Esophagus (tissue), 2 donors: ENCODE measurements at regions not wholly inside any gene's neighbourhood (a gene's known extent, or its start where the extent isn't known, plus 50 kb on each side); places are given as distances from the start of the nearest gene placed in this dataset.

Source experiments
- H3K27ac ChIP-seq, 2 donors: one replicate each; pipeline ENCODE4 v1.5.1; 2013; ENCODE audit warnings: low read depth in 2 of 2, mild to moderate bottlenecking in 2 of 2, inconsistent platforms in 1 of 2, low read length in 1 of 2, moderate library complexity in 1 of 2
- H3K27me3 ChIP-seq, 2 donors: one replicate each; pipeline ENCODE4 v1.6.1; 2013; ENCODE audit warnings: low read length in 2 of 2, control low read depth in 1 of 2, mild to moderate bottlenecking in 1 of 2; ENCODE audit not compliant: insufficient read depth in 2 of 2, control insufficient read depth in 1 of 2
- H3K36me3 ChIP-seq, 2 donors: one replicate each; pipeline ENCODE4 v1.6.1; 2013; ENCODE audit warnings: low read length in 1 of 2; ENCODE audit not compliant: control insufficient read depth in 2 of 2, insufficient read depth in 2 of 2
- H3K4me1 ChIP-seq, 2 donors: one replicate each; pipeline ENCODE4 v1.6.1; 2013; ENCODE audit warnings: low read length in 1 of 2; ENCODE audit not compliant: control insufficient read depth in 2 of 2, insufficient read depth in 2 of 2
- H3K4me3 ChIP-seq, 2 donors: one replicate each; pipeline ENCODE4 v1.5.1; 2013; ENCODE audit warnings: low read length in 2 of 2, mild to moderate bottlenecking in 2 of 2, low read depth in 1 of 2, moderate library complexity in 1 of 2
- H3K9me3 ChIP-seq, 2 donors: one replicate each; pipeline ENCODE4 v1.6.1; 2013; ENCODE audit warnings: mild to moderate bottlenecking in 2 of 2, low read depth in 1 of 2, low read length in 1 of 2, moderate library complexity in 1 of 2; ENCODE audit not compliant: control insufficient read depth in 2 of 2, insufficient read depth in 1 of 2
- WGBS, 2 donors: extraction: QIAGEN DNeasy Blood & Tissue Kit; methylation state at CpG; one replicate each; pipeline ENCODE4 v1.1.7; 2013; 5-methylcytosine and 5-hydroxymethylcytosine counted together
- donor health status: healthy with polysubstance abuse.
- donor health status: Bipolar disorder and iron deficiency.

GRCh38 chr21:25396135-25396711 lies 211.1 kb downstream of the MRPL39 start:
- no peaks in the 10 kb centered on the region for H3K36me3 ChIP-seq
- no peaks in the 10 kb centered on the region for H3K9me3 ChIP-seq
- 83 to 84% methylated on average over 8 of the region's 8 CpGs for WGBS, 2 donors
- H3K27ac ChIP-seq: no peak overlapping the region
- no peak overlapping the region for H3K4me3 ChIP-seq
- H3K4me1 ChIP-seq: no peaks in the 10 kb centered on the region
- no peaks in the 10 kb centered on the region for H3K27me3 ChIP-seq

DNA sequence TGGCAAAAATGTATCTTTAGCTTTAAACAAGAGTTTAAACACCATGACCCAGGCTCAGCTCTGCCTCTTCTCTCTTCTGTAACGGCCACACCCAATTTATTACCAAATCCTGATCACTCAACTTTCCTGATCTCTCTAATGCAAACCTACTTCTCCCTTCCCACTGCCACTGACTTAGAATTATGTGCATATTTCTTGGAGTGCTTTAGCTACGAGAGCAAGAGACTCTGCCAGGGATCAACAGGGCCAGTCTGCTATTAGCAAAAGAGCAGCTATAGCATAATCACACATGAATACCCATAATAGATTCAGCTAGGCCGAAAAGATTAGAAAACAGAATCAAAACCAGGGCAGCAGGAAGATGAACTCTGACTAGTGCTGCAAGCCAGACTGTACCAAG lies 215.5 kb downstream of the MRPL39 start:
- WGBS, 2 donors: 74 to 82% methylated on average over 3 of the region's 3 CpGs
- no peaks in the 10 kb centered on the region for H3K9me3 ChIP-seq

DNA sequence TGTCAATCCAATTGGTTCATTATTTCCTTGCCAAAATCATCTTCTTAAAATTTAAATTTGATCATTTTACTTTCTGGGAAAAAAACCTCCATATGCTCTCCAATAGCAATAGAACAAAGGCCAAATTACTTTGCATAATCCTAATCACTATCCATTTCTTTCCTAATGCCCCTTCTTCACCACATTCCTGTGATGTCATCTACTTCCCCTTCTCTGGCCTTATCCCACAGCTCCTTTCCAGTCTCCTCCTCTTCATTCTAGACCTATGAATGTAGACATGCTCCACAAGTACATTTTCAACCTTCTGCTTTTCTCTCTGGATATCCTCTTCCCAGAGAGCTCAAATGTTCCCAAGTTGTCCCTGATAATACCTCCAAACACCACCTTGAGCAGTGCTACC lies 216.6 kb downstream of the MRPL39 start:
- H3K4me1 ChIP-seq: no peaks in the 10 kb centered on the region
- no peaks in the 10 kb centered on the region for H3K27me3 ChIP-seq
- H3K9me3 ChIP-seq: no peaks in the 10 kb centered on the region
- no peak overlapping the region for H3K4me3 ChIP-seq
- H3K36me3 ChIP-seq: no peaks in the 10 kb centered on the region
- H3K27ac ChIP-seq: no peak overlapping the region

More for the DNA sequence above, 215.5 kb downstream of the MRPL39 start:
- no peak overlapping the region for H3K27ac ChIP-seq
- H3K36me3 ChIP-seq: no peaks in the 10 kb centered on the region
- no peak overlapping the region for H3K4me3 ChIP-seq
- H3K27me3 ChIP-seq: no peaks in the 10 kb centered on the region
- no peaks in the 10 kb centered on the region for H3K4me1 ChIP-seq

DNA sequence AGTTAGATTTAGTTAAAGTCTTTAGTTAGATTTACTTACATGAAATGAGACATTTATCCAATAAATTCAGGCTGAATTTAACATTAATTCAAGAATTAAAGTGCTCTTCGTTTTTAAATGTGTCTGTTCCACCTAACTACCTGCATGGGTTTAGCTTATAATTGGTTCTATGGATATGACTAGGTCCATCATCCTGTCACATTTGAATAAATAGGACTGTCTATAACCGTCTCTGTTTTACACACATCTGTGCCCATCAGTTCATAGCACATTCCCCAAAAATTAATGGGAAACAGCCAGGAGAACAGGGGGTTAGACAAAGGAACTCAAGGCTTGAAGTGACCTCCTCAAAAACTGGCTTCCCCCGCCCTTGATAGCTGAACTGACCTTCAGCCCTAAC lies 219.6 kb downstream of the MRPL39 start:
- no peak overlapping the region for H3K4me3 ChIP-seq
- no peak overlapping the region for H3K27ac ChIP-seq
- H3K27me3 ChIP-seq: no peaks in the 10 kb centered on the region
- no peaks in the 10 kb centered on the region for H3K36me3 ChIP-seq
- no peaks in the 10 kb centered on the region for H3K9me3 ChIP-seq
- no peaks in the 10 kb centered on the region for H3K4me1 ChIP-seq
- 62 to 75% methylated on average over 3 of the region's 3 CpGs for WGBS, 2 donors

GRCh38 chr21:25385911-25386474 lies 221.3 kb downstream of the MRPL39 start:
- H3K4me1 ChIP-seq: no peaks in the 10 kb centered on the region
- no peak overlapping the region for H3K4me3 ChIP-seq
- no peak overlapping the region for H3K27ac ChIP-seq
- H3K36me3 ChIP-seq: no peaks in the 10 kb centered on the region
- WGBS, 2 donors: 13 to 14% methylated on average over 8 of the region's 8 CpGs
- H3K9me3 ChIP-seq: no peaks in the 10 kb centered on the region
- H3K27me3 ChIP-seq: no peaks in the 10 kb centered on the region

GRCh38 chr21:25385341-25385740 lies 221.9 kb downstream of the MRPL39 start:
- Histone ChIP-seq H3K9me3 (no peaks in the 10 kb centered on the region), H3K27ac (no peak overlapping the region), H3K4me3 (no peak overlapping the region), H3K4me1 (no peaks in the 10 kb centered on the region), H3K27me3 (no peaks in the 10 kb centered on the region), H3K36me3 (no peaks in the 10 kb centered on the region)
- WGBS, 2 donors: 40 to 43% methylated on average over 3 of the region's 3 CpGs

DNA sequence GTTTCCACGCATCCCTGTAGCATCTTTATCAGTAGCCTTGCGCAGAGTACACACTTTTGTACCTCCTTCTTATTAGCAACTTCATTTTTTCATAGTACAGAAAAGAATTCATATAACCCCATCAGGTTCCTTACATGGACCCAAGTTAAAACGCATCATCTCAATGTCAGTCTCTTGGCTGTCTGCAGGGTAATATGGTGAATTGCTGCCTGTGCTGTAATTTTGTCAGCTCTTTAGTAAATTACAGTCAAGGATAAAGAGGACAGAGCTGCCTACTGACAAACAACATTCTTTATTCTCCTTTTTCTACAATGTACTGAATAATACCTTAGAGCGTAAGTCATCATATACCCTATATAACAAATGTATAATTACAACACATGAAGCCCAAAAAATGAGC lies 222.5 kb downstream of the MRPL39 start:
- Histone ChIP-seq H3K9me3 (no peaks in the 10 kb centered on the region), H3K27ac (no peak overlapping the region), H3K36me3 (no peaks in the 10 kb centered on the region), H3K4me3 (no peak overlapping the region), H3K27me3 (no peaks in the 10 kb centered on the region), H3K4me1 (no peaks in the 10 kb centered on the region)
- WGBS, 2 donors: 89 to 91% methylated on average over 4 of the region's 4 CpGs

GRCh38 chr21:25383545-25383944 lies 223.7 kb downstream of the MRPL39 start:
- no peak overlapping the region for H3K4me3 ChIP-seq
- H3K27me3 ChIP-seq: no peaks in the 10 kb centered on the region
- H3K36me3 ChIP-seq: no peaks in the 10 kb centered on the region
- WGBS, 2 donors: 60 to 67% methylated on average over 5 of the region's 5 CpGs
- H3K9me3 ChIP-seq: no peaks in the 10 kb centered on the region
- H3K27ac ChIP-seq: no peak overlapping the region
- no peaks in the 10 kb centered on the region for H3K4me1 ChIP-seq

DNA sequence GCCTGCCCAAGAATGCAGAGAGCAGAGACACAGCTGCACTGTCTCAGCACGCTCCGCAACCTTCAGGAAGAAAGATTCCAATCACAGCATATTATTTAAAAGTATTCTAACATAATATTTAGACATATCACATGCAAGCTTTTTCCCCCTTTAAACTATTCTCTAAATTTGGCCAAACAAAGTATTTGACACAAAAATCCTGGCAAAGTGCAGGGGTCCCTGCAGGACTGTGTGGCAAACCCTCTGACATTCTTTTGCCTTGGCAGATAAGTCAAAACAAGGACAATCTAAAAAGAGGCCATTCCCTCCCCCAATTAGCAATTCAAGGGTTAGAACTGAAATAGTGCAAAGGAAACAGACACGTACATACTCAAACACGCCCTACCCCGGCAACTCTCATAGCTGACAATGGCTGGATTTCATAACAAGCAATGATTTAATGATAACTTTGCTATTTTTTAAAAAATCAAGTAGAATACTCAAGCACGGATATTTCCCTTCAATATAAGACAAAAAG lies 225.3 kb downstream of the MRPL39 start:
- Histone ChIP-seq H3K9me3 (no peaks in the 10 kb centered on the region), H3K4me1 (no peaks in the 10 kb centered on the region), H3K27ac (no peak overlapping the region), H3K27me3 (no peaks in the 10 kb centered on the region), H3K36me3 (no peaks in the 10 kb centered on the region), H3K4me3 (no peak overlapping the region)
- WGBS, 2 donors: 65 to 74% methylated on average over 6 of the region's 6 CpGs

GRCh38 chr21:25375675-25376074 lies 231.6 kb downstream of the MRPL39 start:
- no peaks in the 10 kb centered on the region for H3K27me3 ChIP-seq
- no peaks in the 10 kb centered on the region for H3K4me1 ChIP-seq
- WGBS, 2 donors: 89% methylated on average over 1 of the region's 1 CpG
- H3K36me3 ChIP-seq: no peaks in the 10 kb centered on the region
- H3K27ac ChIP-seq: no peak overlapping the region
- H3K4me3 ChIP-seq: no peak overlapping the region
- H3K9me3 ChIP-seq: no peaks in the 10 kb centered on the region
